HG03520 (cell line): ENCODE measurements at regions not wholly inside any gene's neighbourhood (a gene's known extent, or its start where the extent isn't known, plus 50 kb on each side); places are given as distances from the start of the nearest gene placed in this dataset.

Experiments
- ATAC-seq: cut with Tn5 transposase; IDR thresholded peaks from one replicate; pipeline ENCODE4 v1.9.1; 2021; ENCODE audit warnings: mild to moderate bottlenecking, moderate library complexity; ENCODE audit not compliant: unreplicated experiment

GRCh38 chr9:111985315-111985714 is 88.7 kb downstream of the UGCG start:
- ATAC-seq, result peak; percentile 51

GRCh38 chr9:111986035-111986556 is 89.5 kb downstream of the UGCG start:
- ATAC-seq, result no peak
